AG09319 (cell line): ENCODE measurements at regions not wholly inside any gene's neighbourhood (a gene's known extent, or its start where the extent isn't known, plus 50 kb on each side); places are given as distances from the start of the nearest gene placed in this dataset.

Experiments
- DNase-seq: peaks from one replicate; pipeline ENCODE4 v3.0.0-alpha.2; 2010; ENCODE audit warnings: low read depth; ENCODE audit errors: extremely low read depth
- CTCF ChIP-seq: IDR thresholded peaks from 2 replicates; pipeline ENCODE4 v1.5.1; 2011; ENCODE audit warnings: low read depth, mild to moderate bottlenecking, inconsistent platforms, low read length, moderate library complexity

DNA sequence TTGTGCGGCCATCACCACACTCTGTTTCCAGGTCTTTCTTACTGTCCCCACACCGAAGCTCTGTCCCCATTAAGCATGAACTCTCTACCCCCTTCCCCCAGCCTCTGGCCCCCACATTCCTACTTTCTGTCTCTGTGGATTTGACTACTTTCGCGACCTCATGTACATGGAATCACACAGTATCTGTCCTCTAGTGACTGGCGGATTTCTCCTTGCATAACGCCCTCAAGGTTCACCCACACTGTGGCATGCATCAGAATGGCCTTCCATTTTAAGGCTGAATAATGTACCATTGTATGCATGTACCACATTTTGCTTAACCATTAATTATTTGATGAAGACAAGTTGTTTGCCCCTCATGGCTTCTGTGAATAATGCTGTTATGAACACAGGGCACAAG lies 467.6 kb upstream of the HS6ST1 start:
- TF ChIP-seq CTCF, result no peak
- no peak for DNase-seq

GRCh38 chr2:128786741-128787478 lies 468.2 kb upstream of the HS6ST1 start:
- DNase-seq, result no peak
- no peak for TF ChIP-seq CTCF

DNA sequence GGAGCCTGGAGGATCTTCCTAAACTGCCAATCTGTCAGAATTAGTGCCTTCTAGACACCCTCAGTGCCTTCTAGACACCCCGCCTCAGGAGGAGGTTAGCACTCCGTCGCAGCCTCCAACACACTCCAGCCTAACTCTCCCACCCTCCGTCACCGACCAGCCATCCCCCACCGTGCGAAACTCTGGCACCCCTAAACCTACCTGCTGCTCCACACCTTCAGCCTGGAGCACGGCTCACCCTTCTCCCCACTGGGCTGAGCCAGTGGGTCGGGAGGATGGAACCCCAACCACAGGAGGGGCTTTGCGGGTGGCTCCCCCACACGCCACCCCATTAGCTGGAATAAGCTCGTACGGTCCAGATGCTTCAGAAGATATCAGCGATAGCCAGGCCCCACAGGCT lies 468.9 kb upstream of the HS6ST1 start:
- TF ChIP-seq CTCF, result no peak
- no peak for DNase-seq

- no peak for TF ChIP-seq CTCF
- no peak for DNase-seq
These were observed 470.1 kb upstream of the HS6ST1 start for GRCh38 chr2:128788636-128789220.

GRCh38 chr2:128789221-128789620 lies 470.6 kb upstream of the HS6ST1 start:
- TF ChIP-seq CTCF, result no peak
- no peak for DNase-seq

- TF ChIP-seq CTCF, result no peak
- DNase-seq, result no peak
These were observed 471.2 kb upstream of the HS6ST1 start for GRCh38 chr2:128789776-128790455.

- no peak for TF ChIP-seq CTCF
- no peak for DNase-seq
These were observed 471.9 kb upstream of the HS6ST1 start for GRCh38 chr2:128790541-128791001.
